RWPE1 (cell line): ENCODE measurements at regions not wholly inside any gene's neighbourhood (a gene's known extent, or its start where the extent isn't known, plus 50 kb on each side); places are given as distances from the start of the nearest gene placed in this dataset.
"Not testable (repeated sequence)": the region's sequence is repeated elsewhere in the genome, so short reads cannot be mapped to it uniquely, and the experiment has no call there.

Experiments
- CTCF ChIA-PET: fragments of 350-600 bp; sonication (Branson Sonifier 250); formaldehyde crosslinking; extraction: SDS; loops from one replicate; lab custom pipeline; 2021; lab: Yijun Ruan, JAX
- POLR2A ChIA-PET: fragments of 400-600 bp; formaldehyde crosslinking; extraction: SDS; loops from one replicate; lab custom pipeline; 2020; ENCODE audit warnings: antibody characterized with exemption; ENCODE audit not compliant: low non-redundant PET; lab: Yijun Ruan, JAX
- DNase-seq: peaks from one replicate; pipeline ENCODE4 v3.0.0; 2012; ENCODE audit warnings: low spot score
- H3K27ac ChIP-seq: fragments of 450-650 bp; 2 replicates; pipeline ENCODE4 v1.5.1; 2017
- TF ChIP-seq, protein P1 (sequence below): fragments of 450-650 bp; conservative IDR thresholded peaks from 2 replicates; pipeline ENCODE4 v1.5.1; 2017; ENCODE audit warnings: low read depth, mild to moderate bottlenecking

DNA sequence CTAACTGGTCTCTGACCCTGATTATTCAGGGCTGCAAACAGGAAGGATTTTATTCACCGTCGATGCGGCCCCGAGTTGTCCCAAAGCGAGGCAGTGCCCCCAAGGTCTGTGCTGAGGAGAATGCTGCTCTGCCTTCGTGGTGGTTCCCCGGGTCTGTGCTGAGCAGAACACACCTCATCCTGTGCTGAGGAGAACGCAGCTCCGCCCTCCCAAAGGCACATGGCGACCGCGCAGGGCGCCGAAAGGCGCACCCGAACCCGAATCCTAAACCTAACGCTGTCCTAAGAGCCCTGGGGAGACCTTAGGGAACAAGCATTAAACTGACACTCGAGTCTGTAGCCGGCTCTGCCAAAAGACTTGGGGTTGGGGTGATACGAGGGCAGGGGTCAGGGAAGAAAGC lies 3013.5 kb upstream of the TEKT4 start:
- H3K27ac ChIP-seq, DNase-seq, POLR2A ChIA-PET, CTCF ChIA-PET: not testable (repeated sequence)

DNA sequence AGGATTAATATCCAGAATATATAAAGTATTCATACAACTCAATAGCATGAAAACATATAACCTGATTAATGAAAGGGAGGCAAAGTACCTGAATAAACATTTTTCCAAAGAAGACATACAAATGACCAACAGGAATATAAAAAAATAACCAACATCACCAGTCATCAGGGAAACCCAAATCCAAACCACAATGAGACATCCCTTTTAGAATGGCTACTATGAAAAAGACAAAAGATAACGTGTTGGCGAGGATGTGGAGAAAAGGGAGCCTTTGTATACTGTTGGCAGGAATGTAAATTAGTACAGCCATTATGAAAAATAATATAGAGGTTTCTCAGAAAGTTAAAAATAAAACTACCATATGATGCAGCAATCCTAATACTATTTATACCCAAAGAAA lies 2999.5 kb upstream of the TEKT4 start:
- POLR2A ChIA-PET, CTCF ChIA-PET, H3K27ac ChIP-seq, DNase-seq: not testable (repeated sequence)

DNA sequence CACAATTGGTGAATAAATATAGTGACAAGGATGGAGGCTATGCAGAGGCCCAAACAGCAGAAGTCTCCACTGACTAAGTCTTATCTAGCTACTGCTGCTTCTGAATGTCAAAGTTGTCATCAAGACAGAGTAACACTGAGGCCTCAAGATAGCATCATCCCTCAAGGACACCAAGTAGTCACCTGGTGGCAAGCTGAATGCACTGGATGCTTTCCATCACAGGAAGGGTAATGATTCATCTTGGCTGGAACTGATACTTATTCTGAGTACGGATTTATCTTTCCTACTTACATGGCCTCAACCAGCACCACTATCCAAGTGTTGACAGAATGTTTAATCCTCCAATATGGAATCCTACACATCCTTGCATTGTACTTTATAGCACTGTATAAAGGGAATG lies 2997.8 kb upstream of the TEKT4 start:
- DNase-seq, POLR2A ChIA-PET, H3K27ac ChIP-seq, CTCF ChIA-PET: not testable (repeated sequence)

DNA sequence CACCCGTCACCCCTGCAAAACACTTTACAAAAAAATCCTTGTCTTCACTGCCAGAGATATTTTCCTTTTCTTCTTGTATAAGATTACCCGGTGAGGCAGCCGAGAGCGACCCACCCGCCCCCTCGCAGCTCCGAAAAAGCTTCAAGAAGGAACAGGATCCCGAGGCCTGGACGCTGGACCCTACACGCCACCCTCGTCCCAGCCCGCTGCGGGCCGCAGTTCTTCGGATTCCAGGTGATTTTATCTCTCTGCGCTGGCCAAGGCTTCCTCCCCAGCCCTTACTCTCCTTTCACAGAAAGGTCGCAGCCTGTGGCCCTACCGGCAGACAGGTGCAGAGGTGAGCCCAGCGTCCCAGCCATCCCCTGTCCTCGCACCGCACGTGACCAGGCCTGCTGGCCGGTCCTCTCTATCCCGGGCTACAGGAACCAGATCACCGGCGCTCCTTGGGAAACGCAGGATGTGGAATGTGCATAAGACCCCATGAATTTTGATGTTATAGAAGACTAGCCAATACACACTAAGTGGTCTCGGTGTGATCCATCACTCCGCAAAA lies 2993.5 kb upstream of the TEKT4 start:
- DNase-seq, POLR2A ChIA-PET, H3K27ac ChIP-seq, CTCF ChIA-PET: not testable (repeated sequence)

- DNase-seq, H3K27ac ChIP-seq, POLR2A ChIA-PET, CTCF ChIA-PET: not testable (repeated sequence)
- TF ChIP-seq, protein P1, sequence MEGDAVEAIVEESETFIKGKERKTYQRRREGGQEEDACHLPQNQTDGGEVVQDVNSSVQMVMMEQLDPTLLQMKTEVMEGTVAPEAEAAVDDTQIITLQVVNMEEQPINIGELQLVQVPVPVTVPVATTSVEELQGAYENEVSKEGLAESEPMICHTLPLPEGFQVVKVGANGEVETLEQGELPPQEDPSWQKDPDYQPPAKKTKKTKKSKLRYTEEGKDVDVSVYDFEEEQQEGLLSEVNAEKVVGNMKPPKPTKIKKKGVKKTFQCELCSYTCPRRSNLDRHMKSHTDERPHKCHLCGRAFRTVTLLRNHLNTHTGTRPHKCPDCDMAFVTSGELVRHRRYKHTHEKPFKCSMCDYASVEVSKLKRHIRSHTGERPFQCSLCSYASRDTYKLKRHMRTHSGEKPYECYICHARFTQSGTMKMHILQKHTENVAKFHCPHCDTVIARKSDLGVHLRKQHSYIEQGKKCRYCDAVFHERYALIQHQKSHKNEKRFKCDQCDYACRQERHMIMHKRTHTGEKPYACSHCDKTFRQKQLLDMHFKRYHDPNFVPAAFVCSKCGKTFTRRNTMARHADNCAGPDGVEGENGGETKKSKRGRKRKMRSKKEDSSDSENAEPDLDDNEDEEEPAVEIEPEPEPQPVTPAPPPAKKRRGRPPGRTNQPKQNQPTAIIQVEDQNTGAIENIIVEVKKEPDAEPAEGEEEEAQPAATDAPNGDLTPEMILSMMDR = peak; percentile 35
These were observed 2976.1 kb upstream of the TEKT4 start for GRCh38 chr2:91895091-91895490.

- CTCF ChIA-PET, POLR2A ChIA-PET, DNase-seq, H3K27ac ChIP-seq: not testable (repeated sequence)
These were observed 2953.6 kb upstream of the TEKT4 start for GRCh38 chr2:91917602-91918001.
